Breast epithelium (tissue), 4 donors: ENCODE measurements at regions not wholly inside any gene's neighbourhood (a gene's known extent, or its start where the extent isn't known, plus 50 kb on each side); places are given as distances from the start of the nearest gene placed in this dataset.
"Not testable (repeated sequence)": the region's sequence is repeated elsewhere in the genome, so short reads cannot be mapped to it uniquely, and the experiment has no call there.

Source experiments
- DNase-seq, 2 donors: peaks; one replicate each; pipeline ENCODE4 v3.0.0-alpha.2; 2019; ENCODE audit warnings: low spot score in 2 of 2
- H3K27ac ChIP-seq, 2 donors: fragments of 200-600 bp; sonication (generic) in 1 of 2; one replicate each; pipeline ENCODE4 v1.5.1; 2016 to 2019; ENCODE audit warnings: mild to moderate bottlenecking in 1 of 2
- H3K27me3 ChIP-seq, 2 donors: fragments of 200-600 bp; sonication (generic) in 1 of 2; one replicate each; pipeline versions ENCODE4 v1.5.1 to v1.6.0; 2017 to 2019; ENCODE audit warnings: control low read depth in 1 of 2, mild to moderate bottlenecking in 1 of 2
- H3K36me3 ChIP-seq: fragments of 200-600 bp; one replicate; pipeline ENCODE4 v1.5.1; 2019
- H3K4me1 ChIP-seq, 2 donors: fragments of 200-600 bp; sonication (generic); one replicate each; pipeline ENCODE4 v1.5.1; 2016 to 2019; ENCODE audit warnings: control low read depth in 1 of 2
- H3K4me3 ChIP-seq, 3 donors: fragments of 200-600 bp; sonication (generic); 1 replicate in 2 of 3; 2 replicates in 1 of 3; pipeline ENCODE4 v1.5.1; 2016 to 2019; ENCODE audit warnings: mild to moderate bottlenecking in 3 of 3, moderate library complexity in 2 of 3
- H3K9me3 ChIP-seq, 2 donors: fragments of 200-600 bp; sonication (generic) in 1 of 2; one replicate each; pipeline ENCODE4 v1.5.1; 2016 to 2019; ENCODE audit warnings: control low read depth in 1 of 2
- CTCF ChIP-seq, 3 donors: fragments of 450-650 bp; IDR thresholded peaks; one replicate each; pipeline ENCODE4 v1.5.1; 2016 to 2017; ENCODE audit warnings: antibody characterized with exemption in 3 of 3, mild to moderate bottlenecking in 3 of 3, moderate library complexity in 3 of 3
- POLR2A ChIP-seq: fragments of 450-650 bp; IDR thresholded peaks from one replicate; pipeline ENCODE4 v1.6.1; 2016; ENCODE audit warnings: antibody characterized with exemption, mild to moderate bottlenecking, moderate library complexity
- POLR2AphosphoS5 ChIP-seq, 3 donors: sonication (generic); formaldehyde crosslinking; IDR thresholded peaks; one replicate each; pipeline ENCODE4 v1.6.1; 2017; ENCODE audit warnings: antibody characterized with exemption in 3 of 3
- intact Hi-C: fragments of 100-400 bp; cut with DNase I; formaldehyde crosslinking; loops from one replicate; pipeline ENCODE4 v1.15.1; 2023; ENCODE audit warnings: low total_unique reads

GRCh38 chr4:151584101-151584500 is 175.1 kb downstream of the FHIP1A start:
- H3K27me3 ChIP-seq, result no peaks in the 10 kb centered on the region
- intact Hi-C loops, result no loop called here
- H3K9me3 ChIP-seq, result no peaks in the 10 kb centered on the region
- no peak overlapping the region for H3K27ac ChIP-seq
- H3K36me3 ChIP-seq, result no peaks in the 10 kb centered on the region
- TF ChIP-seq CTCF (IDR thresholded peaks at IDR 0.05) (no peak), POLR2A (no peak), POLR2AphosphoS5 (IDR thresholded peaks at IDR 0.05) (no peak)
- H3K4me3 ChIP-seq, result no peak overlapping the region
- no peaks in the 10 kb centered on the region for H3K4me1 ChIP-seq
- no peak for DNase-seq

GRCh38 chr4:151595629-151596028 is 165.2 kb downstream of the GATB start:
- H3K9me3 ChIP-seq, H3K27ac ChIP-seq, H3K36me3 ChIP-seq, H3K4me1 ChIP-seq, H3K27me3 ChIP-seq, H3K4me3 ChIP-seq, DNase-seq, intact Hi-C loops: not testable (repeated sequence)

GRCh38 chr4:151597691-151598090 is 163.1 kb downstream of the GATB start:
- intact Hi-C loops, H3K27me3 ChIP-seq, DNase-seq, H3K9me3 ChIP-seq, H3K4me1 ChIP-seq, H3K27ac ChIP-seq, H3K4me3 ChIP-seq, H3K36me3 ChIP-seq: not testable (repeated sequence)

DNA sequence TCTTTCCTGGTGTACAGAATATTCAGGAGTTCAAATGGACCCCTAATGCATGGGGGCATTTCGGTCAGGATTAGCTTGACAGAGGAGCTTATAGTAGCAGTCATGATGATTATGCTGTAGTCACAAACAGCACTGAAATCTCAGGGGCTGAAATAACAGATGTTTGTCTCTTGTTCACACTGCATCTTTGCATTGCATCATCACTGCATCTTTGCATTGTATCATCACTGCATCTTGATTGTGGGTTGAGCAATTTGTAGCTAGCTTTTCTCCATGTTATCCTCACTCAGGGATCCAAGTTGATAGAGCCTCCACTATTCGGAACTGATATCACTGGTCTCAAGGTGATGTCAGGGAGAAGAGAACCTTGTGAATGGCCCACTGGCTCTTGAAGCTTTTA is 160.9 kb downstream of the GATB start:
- Histone ChIP-seq H3K27me3 (no peaks in the 10 kb centered on the region), H3K4me1 (no peaks in the 10 kb centered on the region), H3K27ac (no peak overlapping the region), H3K9me3 (no peaks in the 10 kb centered on the region), H3K4me3 (no peak overlapping the region), H3K36me3 (no peaks in the 10 kb centered on the region)
- TF ChIP-seq POLR2A (no peak), POLR2AphosphoS5 (IDR thresholded peaks at IDR 0.05) (no peak), CTCF (IDR thresholded peaks at IDR 0.05) (no peak)
- intact Hi-C loops, result no loop called here
- no peak for DNase-seq

GRCh38 chr4:151600432-151600831 is 160.4 kb downstream of the GATB start:
- TF ChIP-seq CTCF (IDR thresholded peaks at IDR 0.05) (no peak), POLR2A (no peak), POLR2AphosphoS5 (IDR thresholded peaks at IDR 0.05) (no peak)
- intact Hi-C loops, result no loop called here

DNA sequence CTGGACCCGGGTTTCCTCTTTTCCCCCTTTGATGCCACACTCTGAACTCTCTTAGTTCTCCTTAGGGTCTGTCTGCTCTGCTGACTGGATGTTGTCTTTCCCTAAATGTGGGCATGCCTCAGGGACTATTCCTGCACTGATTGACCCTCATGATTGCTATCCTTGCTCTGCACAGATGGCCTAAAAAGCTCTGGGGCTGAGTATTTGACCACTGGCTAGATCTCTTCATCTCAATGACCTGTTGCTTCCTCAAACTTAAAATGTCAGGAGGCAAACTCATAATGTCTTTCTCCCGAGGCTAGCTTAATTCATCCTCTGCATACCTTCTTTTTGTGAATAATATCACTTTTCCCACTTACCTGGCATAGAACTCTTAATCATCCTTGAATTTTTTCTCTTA is 157.4 kb downstream of the GATB start:
- no peak for TF ChIP-seq POLR2A
- TF ChIP-seq CTCF (IDR thresholded peaks at IDR 0.05), result no peak
- TF ChIP-seq POLR2AphosphoS5 (IDR thresholded peaks at IDR 0.05), result no peak
- no peaks in the 10 kb centered on the region for H3K27me3 ChIP-seq
- H3K27ac ChIP-seq, result no peak overlapping the region
- no peaks in the 10 kb centered on the region for H3K9me3 ChIP-seq
- DNase-seq, result no peak
- intact Hi-C loops, result no loop called here
- H3K4me3 ChIP-seq, result no peak overlapping the region
- no peaks in the 10 kb centered on the region for H3K4me1 ChIP-seq
- H3K36me3 ChIP-seq, result no peaks in the 10 kb centered on the region

More at GRCh38 chr4:151600432-151600831, 160.4 kb downstream of the GATB start:
- no peaks in the 10 kb centered on the region for H3K4me1 ChIP-seq
- no peak overlapping the region for H3K27ac ChIP-seq
- no peaks in the 10 kb centered on the region for H3K36me3 ChIP-seq
- no peaks in the 10 kb centered on the region for H3K27me3 ChIP-seq
- H3K4me3 ChIP-seq, result no peak overlapping the region
- no peak for DNase-seq
- no peaks in the 10 kb centered on the region for H3K9me3 ChIP-seq
